ENCODE measurements at regions not wholly inside any gene's neighbourhood (a gene's known extent, or its start where the extent isn't known, plus 50 kb on each side); places are given as distances from the start of the nearest gene placed in this dataset.

GRCh38 chr6:105639124-105639523 lies 236.2 kb upstream of the PREP start:
- no peak for TF ChIP-seq CTCF (conservative IDR thresholded peaks at IDR 0.05; ENCODE audit: low read depth, low read length)
- H3K4me3 ChIP-seq (ENCODE audit: low read depth, low read length): no peak overlapping the region
- DNase-seq (ENCODE audit: low read depth): no peak

GRCh38 chr6:105633814-105634213 lies 230.9 kb upstream of the PREP start:
- no peak overlapping the region for H3K4me3 ChIP-seq (ENCODE audit: low read depth, low read length)
- DNase-seq (ENCODE audit: low read depth): no peak
- TF ChIP-seq CTCF (conservative IDR thresholded peaks at IDR 0.05; ENCODE audit: low read depth, low read length): no peak

GRCh38 chr6:105628156-105628860 lies 225.4 kb upstream of the PREP start:
- no peak overlapping the region for H3K4me3 ChIP-seq (ENCODE audit: low read depth, low read length)
- DNase-seq (ENCODE audit: low read depth): no peak
- no peak for TF ChIP-seq CTCF (conservative IDR thresholded peaks at IDR 0.05; ENCODE audit: low read depth, low read length)

DNA sequence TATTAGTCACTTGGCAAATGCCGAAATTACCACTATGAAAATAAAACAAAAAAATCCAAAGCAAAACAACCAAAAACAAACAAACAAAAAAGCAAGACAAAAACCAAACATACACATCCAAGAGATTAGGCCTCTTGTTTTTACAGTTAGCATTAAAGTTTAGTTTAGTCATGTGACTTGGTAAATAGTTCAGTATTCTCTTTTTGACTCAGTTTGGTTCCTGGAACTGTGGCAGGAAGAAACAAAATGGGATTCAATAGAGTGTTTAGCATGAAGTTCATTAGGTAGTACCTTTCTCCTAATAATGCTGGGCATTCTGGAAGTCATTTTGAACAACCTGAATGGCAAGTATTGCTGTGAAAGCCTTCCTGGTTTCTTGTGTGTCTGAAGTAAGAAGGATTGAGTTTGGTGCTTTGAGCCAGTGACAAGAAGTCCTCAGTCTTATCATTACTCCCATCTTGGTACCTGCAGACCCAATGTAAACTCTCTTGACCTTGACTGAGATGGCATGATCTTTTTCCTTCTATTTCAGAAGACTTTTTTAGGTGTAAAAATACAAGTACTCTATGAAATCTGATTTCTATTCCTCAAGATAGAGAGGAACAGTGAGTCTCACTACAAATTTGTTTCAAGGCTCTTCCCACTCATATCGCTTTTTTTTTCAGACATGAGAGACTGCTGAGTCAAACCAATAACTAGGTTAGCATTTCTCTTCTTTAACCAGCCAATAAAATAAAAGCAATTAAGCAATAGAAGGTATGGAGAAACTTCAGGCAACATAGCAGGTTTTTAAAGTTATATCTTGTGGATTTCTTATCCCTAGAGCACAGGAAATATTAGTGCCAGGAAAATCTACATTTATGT lies 223.6 kb upstream of the PREP start:
- DNase-seq (ENCODE audit: low read depth): no peak
- no peak for TF ChIP-seq CTCF (conservative IDR thresholded peaks at IDR 0.05; ENCODE audit: low read depth, low read length)
- H3K4me3 ChIP-seq (ENCODE audit: low read depth, low read length): no peak overlapping the region

GRCh38 chr6:105624021-105624420 lies 221.1 kb upstream of the PREP start:
- no peak for TF ChIP-seq CTCF (conservative IDR thresholded peaks at IDR 0.05; ENCODE audit: low read depth, low read length)

DNA sequence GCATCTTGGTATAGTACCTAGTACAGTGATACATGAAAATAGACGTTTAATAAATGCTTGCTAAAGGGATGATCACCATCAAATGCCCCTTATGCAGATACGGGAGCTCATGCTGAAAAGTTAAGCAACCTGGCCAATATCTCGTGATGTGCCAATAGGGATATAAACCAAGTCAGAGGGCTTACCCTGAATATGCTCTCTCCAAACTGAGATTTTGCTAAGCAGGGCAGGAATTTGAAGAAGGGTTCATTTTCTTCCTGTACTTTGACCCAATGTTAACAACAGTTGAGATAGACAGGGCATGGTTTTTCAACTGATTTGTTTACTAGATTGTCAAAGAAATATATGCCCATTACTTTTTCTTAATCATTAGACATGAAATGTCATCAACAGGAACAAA lies 219.3 kb upstream of the PREP start:
- no peak for TF ChIP-seq CTCF (conservative IDR thresholded peaks at IDR 0.05; ENCODE audit: low read depth, low read length)
- no peak for DNase-seq (ENCODE audit: low read depth)

More at GRCh38 chr6:105624021-105624420, 221.1 kb upstream of the PREP start:
- H3K4me3 ChIP-seq (ENCODE audit: low read depth, low read length): no peak overlapping the region
- DNase-seq (ENCODE audit: low read depth): no peak

More for the DNA sequence above, 219.3 kb upstream of the PREP start:
- no peak overlapping the region for H3K4me3 ChIP-seq (ENCODE audit: low read depth, low read length)

All from choroid plexus epithelial cell (primary cell).